K562 (cell line): ENCODE measurements at regions not wholly inside any gene's neighbourhood (a gene's known extent, or its start where the extent isn't known, plus 50 kb on each side); places are given as distances from the start of the nearest gene placed in this dataset.

Experiments used
- ATAC-seq: fragments of 200-7000 bp; cut with Tn5 transposase; 3 replicates; pipeline ENCODE4 v1.9.1; 2020; ENCODE audit warnings: moderate library complexity
- BruUV-seq: library from RNA; stranded (reverse); fragments of 400-500 nt; replicated peaks from 2 replicates; lab custom pipeline; 2021; lab: Mats Ljungman, UMichigan
- CTCF ChIA-PET: fragments of 300-600 bp; formaldehyde crosslinking; extraction: SDS; loops from one replicate; lab custom pipeline; 2021; ENCODE audit warnings: low intra/inter-chr PET ratio; lab: Yijun Ruan, JAX
- POLR2A ChIA-PET: fragments of 300-600, 350-650 bp; sonication (Branson Sonifier 250); formaldehyde crosslinking; extraction: SDS; loops from one replicate; lab custom pipeline; 2021; ENCODE audit warnings: antibody characterized with exemption, inconsistent platforms; lab: Yijun Ruan, JAX
- DNase-seq, 4 experiments: peaks; one replicate each; pipeline versions ENCODE4 v3.0.0 to v3.0.0-alpha.2; 2011 to 2018; ENCODE audit warnings: low spot score in 3 of 4, mixed read lengths in 3 of 4; ENCODE audit errors: extremely low read depth in 1 of 4
- FAIRE-seq: peaks from 2 replicates; lab custom pipeline; 2011; peaks lifted over from hg19 to GRCh38; lab: Jason Lieb, UNC
- H2AFZ ChIP-seq: 2 replicates; pipeline ENCODE4 v1.6.0; 2011; ENCODE audit warnings: low read depth, low read length, control low read depth, inconsistent platforms
- H3K27ac ChIP-seq: fragments of 200-600 bp; 3 replicates; pipeline ENCODE4 v1.8.0; 2011; ENCODE audit warnings: low read depth, mild to moderate bottlenecking, control low read depth, inconsistent platforms, low read length, moderate library complexity, mixed read lengths; ENCODE audit errors: extremely low read depth
- H3K27me3 ChIP-seq, 2 experiments: fragments of 300-600 bp in 1 of 2; 2 replicates in 1 of 2; 3 replicates in 1 of 2; pipeline versions ENCODE4 v1.6.0 to v1.8.0; 2011; ENCODE audit warnings: inconsistent platforms in 2 of 2, low read length in 2 of 2, mild to moderate bottlenecking in 1 of 2, mixed read lengths in 1 of 2, moderate library complexity in 1 of 2; ENCODE audit not compliant: control insufficient read depth in 2 of 2, insufficient read depth in 2 of 2
- H3K36me3 ChIP-seq: fragments of 300-600 bp; 3 replicates; pipeline ENCODE4 v1.8.0; 2011; ENCODE audit warnings: mild to moderate bottlenecking, low read length, inconsistent platforms; ENCODE audit not compliant: control insufficient read depth, insufficient read depth
- H3K4me1 ChIP-seq, 2 experiments: fragments of 200-600 bp in 1 of 2; replicated peaks in 1 of 2; 2 replicates in 1 of 2; 3 replicates in 1 of 2; pipeline versions ENCODE4 v1.5.1 to v1.8.0; 2011; ENCODE audit warnings: inconsistent platforms in 2 of 2, low read length in 2 of 2, mild to moderate bottlenecking in 1 of 2, mixed read lengths in 1 of 2, moderate library complexity in 1 of 2; ENCODE audit not compliant: control insufficient read depth in 2 of 2, insufficient read depth in 2 of 2
- H3K4me2 ChIP-seq: 2 replicates; pipeline ENCODE4 v1.6.1; 2011; ENCODE audit warnings: low read length, control low read depth, inconsistent platforms, mixed read lengths; ENCODE audit not compliant: insufficient read depth
- H3K4me3 ChIP-seq: fragments of 200-600 bp; sonication (generic), shearing (Covaris generic); 2 replicates; pipeline ENCODE4 v1.5.1; 2016; ENCODE audit warnings: control low read depth, inconsistent platforms
- H3K79me2 ChIP-seq: fragments of 200-600 bp; 3 replicates; pipeline ENCODE4 v1.8.0; 2011; ENCODE audit warnings: low read length, inconsistent platforms; ENCODE audit not compliant: control insufficient read depth, insufficient read depth
- H3K9ac ChIP-seq, 2 experiments: 2 replicates each; pipeline versions ENCODE4 v1.6.0 to v1.6.1; 2011; ENCODE audit warnings: low read depth in 2 of 2, low read length in 2 of 2, control low read depth in 1 of 2, inconsistent platforms in 1 of 2, mild to moderate bottlenecking in 1 of 2, mixed read lengths in 1 of 2; ENCODE audit not compliant: insufficient read depth in 1 of 2
- H3K9me1 ChIP-seq: one replicate; pipeline ENCODE4 v1.6.0; 2011; ENCODE audit warnings: inconsistent platforms, mild to moderate bottlenecking, low read length, moderate library complexity; ENCODE audit not compliant: control insufficient read depth, insufficient read depth
- H3K9me3 ChIP-seq: replicated peaks from 2 replicates; pipeline ENCODE4 v1.5.1; 2011; ENCODE audit warnings: low read depth, low read length, inconsistent platforms; ENCODE audit not compliant: control insufficient read depth, insufficient read depth
- H4K20me1 ChIP-seq: replicated peaks from 2 replicates; pipeline ENCODE4 v1.6.1; 2011; ENCODE audit warnings: low read length, inconsistent platforms, mixed read lengths; ENCODE audit not compliant: control insufficient read depth, insufficient read depth
- E2F4 ChIP-seq: sonication (generic); formaldehyde crosslinking; IDR thresholded peaks from 2 replicates; pipeline ENCODE4 v1.8.0; 2022; ENCODE audit warnings: mild to moderate bottlenecking, low read depth, missing genetic modification reagents
- HDAC8 ChIP-seq: fragments of 450-650 bp; IDR thresholded peaks from 2 replicates; pipeline ENCODE4 v1.6.1; 2016; ENCODE audit warnings: mild to moderate bottlenecking, missing genetic modification characterization, moderate library complexity, missing compliant biosample characterization
- KLF13 ChIP-seq: fragments of 450-650 bp; IDR thresholded peaks from 2 replicates; pipeline ENCODE4 v1.6.1; 2016; ENCODE audit warnings: missing genetic modification characterization, low read depth, mild to moderate bottlenecking, missing compliant biosample characterization, moderate library complexity, borderline replicate concordance
- MTA2 ChIP-seq: fragments of 450-650 bp; IDR thresholded peaks from 2 replicates; pipeline ENCODE4 v1.6.1; 2016; ENCODE audit warnings: low read depth
- NFE2 ChIP-seq: IDR thresholded peaks from 2 replicates; pipeline ENCODE4 v1.6.1; 2014; ENCODE audit warnings: antibody characterized with exemption, low read depth
- SMAD3 ChIP-seq: fragments of 450-650 bp; formaldehyde crosslinking; conservative IDR thresholded peaks from 2 replicates; pipeline ENCODE4 v1.4.0; 2020; ENCODE audit warnings: mild to moderate bottlenecking
- WGBS: fragments of 100-300 bp; shearing (Covaris generic); methylation state at CpG from one replicate; pipeline ENCODE4 v1.1.6; 2016; ENCODE audit warnings: low coverage, mixed read lengths; ENCODE audit not compliant: insufficient coverage; ENCODE audit errors: missing lambda C conversion rate; 5-methylcytosine and 5-hydroxymethylcytosine counted together
- in situ Hi-C: fragments of 300-500 bp; cut with MboI; formaldehyde crosslinking; loops from 4 replicates; pipeline ENCODE4 v1.15.0; 2018; ENCODE audit warnings: inconsistent platforms, mixed read lengths
- intact Hi-C: fragments of 100-400 bp; cut with micrococcal nuclease; formaldehyde crosslinking; loops from 2 replicates; pipeline ENCODE4 v1.14.2; 2022

GRCh38 chr18:40980171-40980570 lies 974.9 kb upstream of the PIK3C3 start:
- DNase-seq (no peak), ATAC-seq (no peak), FAIRE-seq (no peak)
- Histone ChIP-seq H3K9me3 (0 out of 2 replicates have a peak, but pooled peaks cover 4% of the 10 kb centered on the region), H3K9ac (no peak overlapping the region), H3K36me3 (no peaks in the 10 kb centered on the region), H2AFZ (no peak overlapping the region), H3K4me2 (no peak overlapping the region), H3K27ac (no peak overlapping the region), H3K4me3 (no peak overlapping the region), H3K4me1 (no peaks in the 10 kb centered on the region), H3K9me1 (no peaks in the 10 kb centered on the region), H3K27me3 (no peaks in the 10 kb centered on the region), H4K20me1 (no peaks in the 10 kb centered on the region), H3K79me2 (no peaks in the 10 kb centered on the region)
- no TSS peak for BruUV-seq
- intact Hi-C loops = no loop called here
- no peak for TF ChIP-seq SMAD3 (CRISPR knock-in tag)
- no peak for TF ChIP-seq E2F4 (CRISPR knock-in tag)
- TF ChIP-seq HDAC8 (tag) = no peak
- no peak for TF ChIP-seq KLF13 (tag)
- TF ChIP-seq NFE2 = no peak
- TF ChIP-seq MTA2 = no peak
- POLR2A ChIA-PET = no interaction called here
- 0% methylated on average over 2 of the region's 2 CpGs for WGBS
- CTCF ChIA-PET = no interaction called here
- in situ Hi-C loops = no loop called here
